GM19463 (cell line): ENCODE measurements at regions not wholly inside any gene's neighbourhood (a gene's known extent, or its start where the extent isn't known, plus 50 kb on each side); places are given as distances from the start of the nearest gene placed in this dataset.
"Not testable (repeated sequence)": the region's sequence is repeated elsewhere in the genome, so short reads cannot be mapped to it uniquely, and the experiment has no call there.

Source experiments
- ATAC-seq: cut with Tn5 transposase; IDR thresholded peaks from one replicate; pipeline ENCODE4 v1.9.1; 2021; ENCODE audit warnings: mild to moderate bottlenecking, moderate library complexity; ENCODE audit not compliant: unreplicated experiment

GRCh38 chr5:67659288-67659687, 462.7 kb upstream of the CD180 start:
- ATAC-seq, result no peak

- ATAC-seq, result no peak
These were observed 460.5 kb upstream of the CD180 start for GRCh38 chr5:67657055-67657454.

GRCh38 chr5:67652201-67652600, 455.6 kb upstream of the CD180 start:
- peak; percentile 83 for ATAC-seq

- no peak for ATAC-seq
These were observed 454.6 kb upstream of the CD180 start for GRCh38 chr5:67651180-67651579.

DNA sequence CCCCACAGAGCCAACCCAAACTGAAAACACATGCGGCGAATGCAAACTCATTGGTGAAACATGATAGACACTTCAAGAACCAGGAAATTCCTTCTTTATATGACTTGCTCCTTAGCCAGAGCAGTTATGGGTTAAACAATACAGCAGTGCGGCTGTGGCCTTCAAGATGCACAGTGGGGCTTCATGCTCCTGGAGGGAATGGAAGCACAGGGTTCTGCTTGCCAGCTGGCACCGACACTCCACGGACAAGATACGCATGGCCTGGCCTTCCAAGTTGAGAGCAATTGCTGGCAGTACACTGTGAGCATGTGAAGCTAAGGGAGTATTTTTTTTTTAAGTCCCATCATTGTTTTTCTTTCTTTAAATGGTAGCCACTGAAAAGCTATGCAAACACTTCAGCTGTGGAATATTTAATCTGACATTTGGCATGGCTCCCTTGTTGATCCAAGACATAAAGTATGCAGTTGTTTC, 451.6 kb upstream of the CD180 start:
- ATAC-seq, result no peak

- no peak for ATAC-seq
These were observed 451.2 kb upstream of the CD180 start for GRCh38 chr5:67647772-67648171.

DNA sequence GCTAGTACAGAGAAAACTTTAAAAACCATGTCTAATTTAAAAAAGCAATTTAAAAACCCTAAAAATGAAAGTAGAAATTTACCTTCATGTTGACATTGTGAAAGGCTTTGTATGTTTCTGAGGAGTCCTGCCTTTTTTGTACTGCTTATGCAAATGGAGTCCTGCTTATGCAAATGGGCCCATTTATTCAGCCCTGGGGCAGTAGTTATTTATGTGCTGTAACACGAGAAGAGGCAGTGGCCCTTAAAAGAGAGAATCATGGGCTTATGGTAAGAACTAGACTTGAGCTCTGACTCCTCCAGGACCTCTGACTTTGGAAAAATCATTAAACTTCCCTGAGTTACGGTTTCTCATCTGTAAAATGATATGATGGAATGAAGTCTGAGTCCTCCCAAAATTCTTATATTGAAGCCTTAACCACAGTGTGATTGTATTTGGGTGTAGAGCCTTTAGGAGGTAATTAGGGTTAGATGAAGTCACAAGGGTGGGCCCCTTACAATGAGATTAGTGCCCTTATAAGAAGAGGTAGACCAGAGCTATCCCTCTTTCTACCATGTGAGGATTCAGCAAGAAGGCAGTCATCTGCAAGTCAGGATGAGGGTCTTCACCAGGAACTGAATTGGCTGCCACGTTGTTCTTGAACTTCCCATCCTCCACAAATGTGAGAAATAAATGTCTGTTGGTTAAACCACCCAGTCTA, 447.8 kb upstream of the CD180 start:
- ATAC-seq, result no peak

- ATAC-seq, result no peak
These were observed 446.9 kb upstream of the CD180 start for GRCh38 chr5:67643536-67643935.

- ATAC-seq, result no peak
These were observed 443.4 kb upstream of the CD180 start for GRCh38 chr5:67639976-67640375.

GRCh38 chr5:67639313-67639712, 442.7 kb upstream of the CD180 start:
- ATAC-seq, result no peak

GRCh38 chr5:67636850-67637524, 440.4 kb upstream of the CD180 start:
- ATAC-seq, result no peak

DNA sequence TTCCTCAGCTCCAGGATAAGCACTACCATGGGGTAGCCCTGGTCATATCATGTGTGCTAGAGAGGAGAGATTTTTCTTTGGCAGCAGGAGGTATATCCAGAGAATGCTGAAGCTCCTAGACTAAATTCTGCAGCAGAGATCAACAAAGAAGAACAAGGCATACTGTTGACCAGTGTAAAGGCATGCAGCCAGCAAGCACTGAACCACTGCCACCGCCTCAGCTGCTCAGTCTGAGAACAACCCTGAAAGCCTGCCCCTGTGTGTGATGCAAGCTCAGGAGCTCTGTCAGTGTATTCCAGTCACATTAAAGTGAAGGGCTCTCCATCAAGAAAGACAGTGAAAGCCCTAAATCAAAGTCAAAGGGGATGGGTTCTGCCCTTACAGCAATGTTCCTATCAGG, 439.5 kb upstream of the CD180 start:
- ATAC-seq, result no peak

GRCh38 chr5:67627079-67627478, 430.5 kb upstream of the CD180 start:
- ATAC-seq, result not testable (repeated sequence)

DNA sequence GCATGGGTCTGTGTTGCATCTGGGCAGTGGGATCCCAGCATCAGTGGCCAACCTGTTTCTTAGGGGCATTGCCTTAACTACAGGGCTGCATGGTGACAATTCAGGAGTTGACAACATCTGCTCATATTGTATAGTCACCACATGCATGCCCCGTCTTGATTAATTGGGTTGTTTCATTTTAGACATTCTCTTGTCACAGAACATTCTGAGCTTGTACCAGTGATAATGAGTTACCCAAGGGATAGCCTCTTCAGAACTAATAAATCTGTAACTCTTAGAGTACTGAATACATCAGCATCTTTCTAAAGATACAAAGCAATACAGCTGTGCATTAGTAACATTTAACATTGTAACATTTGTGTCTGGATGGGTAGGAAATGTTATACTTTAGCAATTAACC, 426.5 kb upstream of the CD180 start:
- no peak for ATAC-seq

DNA sequence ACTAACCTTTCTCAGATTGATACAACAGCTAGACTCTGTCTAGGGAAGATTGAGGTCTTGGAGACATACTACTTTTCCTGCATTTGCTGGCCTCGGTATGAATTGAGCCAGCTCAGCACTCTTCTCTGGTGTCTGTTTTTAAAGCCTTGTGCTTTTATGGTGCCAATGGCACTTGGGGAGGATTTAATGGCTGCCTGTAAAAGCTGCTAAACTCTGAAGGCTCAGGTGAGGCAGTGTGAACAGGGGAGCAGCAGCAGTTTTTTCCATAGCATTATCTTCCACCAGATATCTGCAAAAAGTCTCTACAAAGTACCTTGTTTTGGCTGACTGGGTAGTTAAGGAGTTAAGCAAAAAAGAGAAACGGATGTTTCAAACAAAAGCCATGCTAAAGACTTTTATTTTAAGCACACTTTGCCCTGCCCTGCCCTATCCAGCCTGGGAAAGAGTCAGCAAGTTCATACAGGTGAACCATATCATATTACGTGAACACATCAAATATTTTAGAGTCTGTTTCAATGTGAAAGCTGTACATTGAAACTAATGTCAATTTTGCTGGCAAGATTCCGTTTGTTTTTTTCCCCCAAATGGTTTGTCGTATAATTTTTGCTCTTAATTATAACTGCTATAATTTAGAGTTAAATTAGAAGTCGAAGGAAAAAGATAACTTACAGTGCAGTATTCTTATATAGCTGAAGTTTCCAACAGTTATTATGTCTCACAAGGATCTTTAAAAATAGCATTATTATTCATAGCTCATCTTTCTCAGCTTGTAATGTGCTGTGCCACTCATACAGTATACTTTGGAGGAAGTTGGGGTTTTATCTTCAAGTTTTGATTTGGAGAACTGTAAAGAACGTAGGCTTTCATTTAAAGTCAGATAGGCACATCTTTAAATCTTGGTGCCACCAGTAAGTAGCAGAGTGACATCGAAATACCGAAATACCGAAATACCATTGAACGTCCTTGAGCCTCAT, 424.1 kb upstream of the CD180 start:
- no peak for ATAC-seq

GRCh38 chr5:67619636-67620035, 423.0 kb upstream of the CD180 start:
- no peak for ATAC-seq

DNA sequence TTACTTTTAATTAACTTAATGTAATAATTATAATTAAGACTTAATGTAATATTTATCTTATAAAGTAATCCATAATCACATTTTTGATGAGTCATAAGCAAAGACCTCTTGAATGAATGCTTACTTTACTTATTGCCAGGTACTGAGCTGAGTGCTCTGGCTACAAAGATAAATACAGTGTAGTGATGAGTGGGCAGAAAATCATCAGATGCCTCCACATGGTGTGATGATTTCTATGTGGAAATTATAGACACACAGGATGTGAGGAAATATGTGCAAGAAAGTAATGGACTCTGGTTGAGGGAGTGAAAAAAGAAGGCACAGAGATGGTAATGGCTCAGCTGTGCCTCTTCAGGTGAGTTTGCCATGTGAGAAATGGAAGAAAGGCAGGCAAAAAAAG, 422.6 kb upstream of the CD180 start:
- no peak for ATAC-seq

GRCh38 chr5:67617051-67617450, 420.5 kb upstream of the CD180 start:
- no peak for ATAC-seq

DNA sequence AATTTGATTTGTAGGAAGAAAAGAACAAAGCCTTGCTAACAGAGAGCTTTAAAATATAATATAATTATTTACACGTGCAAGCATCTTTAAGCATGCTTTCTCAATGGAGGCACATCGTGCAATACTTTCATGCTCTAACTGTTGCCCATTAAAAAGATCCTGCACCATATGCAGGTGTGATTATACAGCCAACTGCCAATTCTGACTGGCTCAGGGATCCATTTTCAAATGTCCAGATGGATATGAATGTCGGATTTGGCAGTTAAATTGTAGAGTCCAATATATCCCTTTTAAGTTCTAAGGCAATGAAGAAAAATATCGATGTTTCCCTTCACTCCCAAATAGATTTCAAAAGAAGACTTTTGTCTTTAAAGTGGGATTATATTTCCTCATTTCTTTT, 416.4 kb upstream of the CD180 start:
- ATAC-seq, result no peak

- ATAC-seq, result no peak
These were observed 413.8 kb upstream of the CD180 start for GRCh38 chr5:67610186-67610912.

GRCh38 chr5:67607958-67608357, 411.4 kb upstream of the CD180 start:
- ATAC-seq, result no peak
